Keratinocyte (primary cell): ENCODE measurements at regions not wholly inside any gene's neighbourhood (a gene's known extent, or its start where the extent isn't known, plus 50 kb on each side); places are given as distances from the start of the nearest gene placed in this dataset.

Source experiments
- CTCF ChIP-seq, 3 experiments: IDR thresholded peaks in 1 of 3; conservative IDR thresholded peaks in 1 of 3; optimal IDR thresholded peaks in 1 of 3; 2 replicates in 2 of 3; 3 replicates in 1 of 3; pipeline versions ENCODE3 to v1.5.1; 2011; ENCODE audit warnings: low read length in 3 of 3, mild to moderate bottlenecking in 3 of 3, moderate library complexity in 2 of 3, control low read depth in 1 of 3, inconsistent platforms in 1 of 3; ENCODE audit not compliant: insufficient read depth in 2 of 3; ENCODE audit errors: extremely low read depth in 1 of 3
- EZH2 ChIP-seq: IDR thresholded peaks from one replicate; pipeline ENCODE4 v1.6.1; 2012; ENCODE audit warnings: inconsistent platforms, mild to moderate bottlenecking, low read length, moderate library complexity

- TF ChIP-seq CTCF (optimal IDR thresholded peaks at IDR 0.05 in 1 of 3, IDR thresholded peaks at IDR 0.05 in 1 of 3, conservative IDR thresholded peaks at IDR 0.05 in 1 of 3; ENCODE audit: extremely low read depth in 1 of 3, insufficient read depth in 2 of 3, low read length in 3 of 3) (no peak), EZH2 (no peak)
Measured at GRCh38 chr5:30752015-30752414, 441.5 kb upstream of the CDH6 start.
